KMS-11 (cell line): ENCODE measurements at regions not wholly inside any gene's neighbourhood (a gene's known extent, or its start where the extent isn't known, plus 50 kb on each side); places are given as distances from the start of the nearest gene placed in this dataset.

Experiments
- H2AFZ ChIP-seq: fragments of 200-600 bp; sonication (generic); 2 replicates; pipeline ENCODE4 v1.6.1; 2016; ENCODE audit warnings: antibody characterized with exemption, mixed run types, low read depth
- H3K27ac ChIP-seq: fragments of 200-600 bp; sonication (generic); 2 replicates; pipeline ENCODE4 v1.6.1; 2016; ENCODE audit warnings: mild to moderate bottlenecking, mixed run types
- H3K27me3 ChIP-seq: fragments of 200-600 bp; sonication (generic); 2 replicates; pipeline ENCODE4 v1.6.1; 2017; ENCODE audit warnings: mild to moderate bottlenecking, low read depth, mixed run types, moderate library complexity; ENCODE audit not compliant: insufficient read depth
- H3K36me3 ChIP-seq: fragments of 200-600 bp; sonication (generic); 2 replicates; pipeline ENCODE4 v1.6.1; 2017; ENCODE audit warnings: mild to moderate bottlenecking, mixed run types; ENCODE audit not compliant: insufficient read depth
- H3K4me1 ChIP-seq: fragments of 200-600 bp; sonication (generic); 2 replicates; pipeline ENCODE4 v1.6.1; 2016; ENCODE audit warnings: mild to moderate bottlenecking, low read depth, mixed run types; ENCODE audit not compliant: poor library complexity, severe bottlenecking
- H3K4me2 ChIP-seq: fragments of 200-600 bp; sonication (generic); 2 replicates; pipeline ENCODE4 v1.7.0; 2016; ENCODE audit warnings: mild to moderate bottlenecking, mixed run types
- H3K4me3 ChIP-seq: fragments of 200-600 bp; sonication (generic); IDR thresholded peaks from 2 replicates; pipeline ENCODE4 v1.6.1; 2017; ENCODE audit warnings: low read depth, low read length, mixed read lengths; ENCODE audit not compliant: insufficient read depth
- H3K79me2 ChIP-seq: fragments of 200-600 bp; sonication (generic); 2 replicates; pipeline ENCODE4 v1.6.1; 2016; ENCODE audit warnings: low read depth, mixed run types; ENCODE audit not compliant: insufficient read depth
- H3K9ac ChIP-seq: fragments of 200-600 bp; sonication (generic); 2 replicates; pipeline ENCODE4 v1.6.1; 2016; ENCODE audit warnings: mild to moderate bottlenecking, mixed run types
- H4K20me1 ChIP-seq: fragments of 200-600 bp; sonication (generic); 2 replicates; pipeline ENCODE4 v1.6.1; 2016; ENCODE audit warnings: mild to moderate bottlenecking, mixed run types; ENCODE audit not compliant: insufficient read depth
- TF ChIP-seq, protein P1 (sequence below): fragments of 200-600 bp; sonication (generic); conservative IDR thresholded peaks from 2 replicates; pipeline ENCODE4 v1.6.1; 2017; ENCODE audit warnings: low read depth, mild to moderate bottlenecking, antibody characterized with exemption, low read length, moderate library complexity, mixed read lengths

DNA sequence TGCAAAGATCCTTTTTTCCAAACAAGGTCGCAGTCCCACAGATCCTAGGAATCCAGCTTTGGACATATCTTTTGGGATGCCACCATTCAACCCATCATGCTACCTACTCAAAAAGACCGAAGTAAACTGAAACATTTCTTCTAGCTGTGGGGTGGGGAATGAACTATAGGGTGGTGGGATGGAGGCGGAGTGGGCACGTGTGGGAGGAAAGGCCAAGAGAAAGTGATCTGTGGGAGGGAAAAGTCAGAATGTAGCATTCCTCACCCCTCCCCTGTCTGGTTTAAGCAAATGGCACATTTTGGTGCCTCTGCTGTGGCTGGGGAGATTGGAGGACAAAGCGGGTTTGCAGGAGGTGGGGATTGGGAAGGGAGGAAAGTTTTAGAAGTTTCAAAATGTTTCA lies 59.2 kb upstream of the IL17B start:
- H3K36me3 ChIP-seq: no peaks in the 10 kb centered on the region
- H3K4me1 ChIP-seq: no peaks in the 10 kb centered on the region
- H2AFZ ChIP-seq: no peak overlapping the region
- H3K27me3 ChIP-seq: no peaks in the 10 kb centered on the region
- H3K4me2 ChIP-seq: no peak overlapping the region
- no peaks in the 10 kb centered on the region for H4K20me1 ChIP-seq
- H3K27ac ChIP-seq: no peak overlapping the region
- TF ChIP-seq, protein P1, sequence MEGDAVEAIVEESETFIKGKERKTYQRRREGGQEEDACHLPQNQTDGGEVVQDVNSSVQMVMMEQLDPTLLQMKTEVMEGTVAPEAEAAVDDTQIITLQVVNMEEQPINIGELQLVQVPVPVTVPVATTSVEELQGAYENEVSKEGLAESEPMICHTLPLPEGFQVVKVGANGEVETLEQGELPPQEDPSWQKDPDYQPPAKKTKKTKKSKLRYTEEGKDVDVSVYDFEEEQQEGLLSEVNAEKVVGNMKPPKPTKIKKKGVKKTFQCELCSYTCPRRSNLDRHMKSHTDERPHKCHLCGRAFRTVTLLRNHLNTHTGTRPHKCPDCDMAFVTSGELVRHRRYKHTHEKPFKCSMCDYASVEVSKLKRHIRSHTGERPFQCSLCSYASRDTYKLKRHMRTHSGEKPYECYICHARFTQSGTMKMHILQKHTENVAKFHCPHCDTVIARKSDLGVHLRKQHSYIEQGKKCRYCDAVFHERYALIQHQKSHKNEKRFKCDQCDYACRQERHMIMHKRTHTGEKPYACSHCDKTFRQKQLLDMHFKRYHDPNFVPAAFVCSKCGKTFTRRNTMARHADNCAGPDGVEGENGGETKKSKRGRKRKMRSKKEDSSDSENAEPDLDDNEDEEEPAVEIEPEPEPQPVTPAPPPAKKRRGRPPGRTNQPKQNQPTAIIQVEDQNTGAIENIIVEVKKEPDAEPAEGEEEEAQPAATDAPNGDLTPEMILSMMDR: no peak
- H3K9ac ChIP-seq: no peak overlapping the region
- no peaks in the 10 kb centered on the region for H3K79me2 ChIP-seq
- H3K4me3 ChIP-seq: no peak overlapping the region

DNA sequence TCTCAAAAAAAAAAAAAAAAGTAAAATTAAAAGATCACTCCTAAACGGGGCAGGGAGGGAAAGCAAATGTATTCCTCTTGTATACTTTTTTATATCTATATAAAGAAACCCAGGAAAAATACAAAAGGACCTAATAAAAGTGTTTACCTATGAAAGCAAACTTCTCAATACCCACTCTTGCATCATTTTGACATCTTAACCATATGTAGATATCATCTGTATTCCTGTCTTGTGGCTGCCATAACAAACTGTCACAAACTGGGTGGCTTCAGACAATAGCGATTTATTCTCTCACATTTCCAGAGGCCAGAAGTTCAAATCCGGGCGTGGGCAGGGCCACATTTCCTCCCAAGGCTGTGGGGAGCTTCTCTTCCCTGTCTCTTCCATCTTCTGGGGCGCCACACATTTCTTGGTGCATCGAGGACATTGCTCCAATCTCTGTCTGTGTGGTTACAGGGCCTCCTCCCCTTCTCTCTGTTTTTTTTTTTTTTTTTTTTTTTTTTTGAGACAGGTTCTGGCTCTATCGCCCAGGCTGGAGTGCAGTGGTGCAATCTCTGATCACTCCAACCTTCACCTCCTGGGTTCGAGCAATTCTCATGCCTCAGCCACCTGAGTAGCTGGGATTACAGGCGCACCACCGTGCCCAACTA lies 58.4 kb upstream of the IL17B start:
- Histone ChIP-seq H2AFZ (no peak overlapping the region), H3K9ac (no peak overlapping the region), H3K27ac (no peak overlapping the region), H3K79me2 (no peaks in the 10 kb centered on the region), H3K4me1 (no peaks in the 10 kb centered on the region), H4K20me1 (no peaks in the 10 kb centered on the region), H3K36me3 (no peaks in the 10 kb centered on the region), H3K4me2 (no peak overlapping the region), H3K27me3 (no peaks in the 10 kb centered on the region), H3K4me3 (no peak overlapping the region)
- TF ChIP-seq, protein P1: no peak

DNA sequence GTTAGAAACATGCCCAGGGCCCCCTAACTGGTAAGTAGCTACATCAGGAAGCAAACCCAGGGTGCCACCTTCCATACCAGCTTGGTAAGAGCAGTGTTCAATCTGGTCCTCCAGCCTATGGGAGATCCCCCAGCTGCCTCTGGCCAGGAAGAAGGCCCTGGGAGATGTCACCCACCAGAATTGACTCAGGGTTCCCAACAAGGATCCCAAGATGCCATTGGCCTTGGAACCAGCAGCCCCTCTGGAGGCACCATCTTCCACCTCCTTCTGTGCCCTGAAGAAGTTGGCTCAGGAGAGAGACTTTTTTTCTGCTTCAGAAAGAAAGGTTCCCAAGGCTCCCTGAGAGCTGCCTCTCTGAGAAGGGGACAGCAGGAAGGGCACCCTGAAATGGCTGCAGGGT lies 56.6 kb upstream of the IL17B start:
- Histone ChIP-seq H3K27me3 (no peaks in the 10 kb centered on the region), H3K4me3 (no peak overlapping the region), H3K79me2 (no peaks in the 10 kb centered on the region), H2AFZ (no peak overlapping the region), H3K9ac (no peak overlapping the region), H3K4me2 (no peak overlapping the region), H4K20me1 (no peaks in the 10 kb centered on the region), H3K27ac (no peak overlapping the region), H3K4me1 (no peaks in the 10 kb centered on the region), H3K36me3 (no peaks in the 10 kb centered on the region)
- TF ChIP-seq, protein P1: no peak

DNA sequence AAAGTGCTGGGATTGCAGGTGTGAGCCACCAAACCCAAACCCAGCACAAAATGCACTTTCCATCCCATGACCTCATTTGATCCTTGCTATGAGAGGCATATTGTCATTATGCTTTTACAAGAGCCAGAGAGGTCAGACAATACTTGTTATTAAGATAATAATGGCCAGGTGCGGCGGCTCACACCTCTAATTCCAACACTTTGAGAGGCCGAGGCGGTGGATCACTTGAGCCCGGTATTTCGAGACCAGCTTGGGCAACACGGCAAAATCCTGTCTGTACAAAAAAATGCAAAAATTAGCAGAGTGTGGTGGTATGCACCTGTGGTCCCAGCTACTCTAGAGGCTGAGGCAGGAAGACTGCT lies 55.9 kb upstream of the IL17B start:
- Histone ChIP-seq H3K79me2 (no peaks in the 10 kb centered on the region), H3K4me1 (no peaks in the 10 kb centered on the region), H2AFZ (no peak overlapping the region), H4K20me1 (no peaks in the 10 kb centered on the region), H3K36me3 (no peaks in the 10 kb centered on the region), H3K27ac (no peak overlapping the region), H3K4me3 (no peak overlapping the region), H3K9ac (no peak overlapping the region), H3K27me3 (no peaks in the 10 kb centered on the region), H3K4me2 (no peak overlapping the region)
- TF ChIP-seq, protein P1: no peak
